Neural crest cell (in vitro differentiated cells): ENCODE measurements at regions not wholly inside any gene's neighbourhood (a gene's known extent, or its start where the extent isn't known, plus 50 kb on each side); places are given as distances from the start of the nearest gene placed in this dataset.

Experiments used
- DNase-seq: peaks from one replicate; pipeline ENCODE4 v3.0.0; 2021; ENCODE audit warnings: low read depth, mixed read lengths, low spot score
- H3K27ac Mint-ChIP-seq: one replicate; pipeline ENCODE4 v1.8.0; 2021; ENCODE audit warnings: mild to moderate bottlenecking, mixed read lengths; ENCODE audit not compliant: unreplicated experiment
- H3K27me3 Mint-ChIP-seq: 2 replicates; pipeline ENCODE4 v1.8.0; 2021; ENCODE audit warnings: low read depth, mild to moderate bottlenecking, mixed read lengths
- H3K36me3 Mint-ChIP-seq: 2 replicates; pipeline ENCODE4 v1.8.0; 2021; ENCODE audit warnings: low read depth, mild to moderate bottlenecking, mixed read lengths
- H3K4me1 Mint-ChIP-seq: 2 replicates; pipeline ENCODE4 v1.8.0; 2021; ENCODE audit warnings: mixed read lengths
- H3K4me3 Mint-ChIP-seq: one replicate; pipeline ENCODE4 v1.8.0; 2021; ENCODE audit warnings: mild to moderate bottlenecking, mixed read lengths
- H3K9me3 Mint-ChIP-seq: 2 replicates; pipeline ENCODE4 v1.8.0; 2021; ENCODE audit warnings: mixed read lengths
- TF ChIP-seq, protein P1 (sequence below): fragments of 200-600 bp; sonication (generic); conservative IDR thresholded peaks from 2 replicates; pipeline ENCODE4 v1.5.0; 2021; ENCODE audit warnings: antibody characterized with exemption, mild to moderate bottlenecking

DNA sequence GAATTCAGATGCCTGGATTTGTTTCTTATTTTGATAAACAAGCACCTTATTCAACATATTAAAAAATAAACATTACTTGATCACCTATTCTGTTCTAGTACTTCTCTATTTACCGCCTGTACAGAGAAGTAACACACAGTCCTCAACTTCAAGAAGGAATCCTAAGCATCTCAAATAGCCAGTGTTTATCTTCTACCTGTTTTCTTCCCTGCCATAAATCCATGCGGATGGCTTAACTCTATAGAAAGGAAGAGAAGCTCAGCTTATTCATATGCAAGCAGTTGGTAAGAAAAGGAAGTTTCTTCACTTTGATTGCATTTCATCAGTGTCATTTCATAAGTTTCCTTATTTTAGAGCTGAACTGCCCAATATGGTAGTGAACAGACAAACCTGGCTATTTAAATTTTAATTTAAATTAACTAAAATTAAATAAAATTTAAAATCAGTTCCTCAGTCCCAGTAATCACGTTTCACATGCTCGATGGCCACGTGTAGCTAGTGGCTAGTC lies 210.0 kb upstream of the PEX5L start:
- TF ChIP-seq, protein P1, sequence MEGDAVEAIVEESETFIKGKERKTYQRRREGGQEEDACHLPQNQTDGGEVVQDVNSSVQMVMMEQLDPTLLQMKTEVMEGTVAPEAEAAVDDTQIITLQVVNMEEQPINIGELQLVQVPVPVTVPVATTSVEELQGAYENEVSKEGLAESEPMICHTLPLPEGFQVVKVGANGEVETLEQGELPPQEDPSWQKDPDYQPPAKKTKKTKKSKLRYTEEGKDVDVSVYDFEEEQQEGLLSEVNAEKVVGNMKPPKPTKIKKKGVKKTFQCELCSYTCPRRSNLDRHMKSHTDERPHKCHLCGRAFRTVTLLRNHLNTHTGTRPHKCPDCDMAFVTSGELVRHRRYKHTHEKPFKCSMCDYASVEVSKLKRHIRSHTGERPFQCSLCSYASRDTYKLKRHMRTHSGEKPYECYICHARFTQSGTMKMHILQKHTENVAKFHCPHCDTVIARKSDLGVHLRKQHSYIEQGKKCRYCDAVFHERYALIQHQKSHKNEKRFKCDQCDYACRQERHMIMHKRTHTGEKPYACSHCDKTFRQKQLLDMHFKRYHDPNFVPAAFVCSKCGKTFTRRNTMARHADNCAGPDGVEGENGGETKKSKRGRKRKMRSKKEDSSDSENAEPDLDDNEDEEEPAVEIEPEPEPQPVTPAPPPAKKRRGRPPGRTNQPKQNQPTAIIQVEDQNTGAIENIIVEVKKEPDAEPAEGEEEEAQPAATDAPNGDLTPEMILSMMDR, result no peak
- H3K4me1 Mint-ChIP-seq, result no peaks in the 10 kb centered on the region

DNA sequence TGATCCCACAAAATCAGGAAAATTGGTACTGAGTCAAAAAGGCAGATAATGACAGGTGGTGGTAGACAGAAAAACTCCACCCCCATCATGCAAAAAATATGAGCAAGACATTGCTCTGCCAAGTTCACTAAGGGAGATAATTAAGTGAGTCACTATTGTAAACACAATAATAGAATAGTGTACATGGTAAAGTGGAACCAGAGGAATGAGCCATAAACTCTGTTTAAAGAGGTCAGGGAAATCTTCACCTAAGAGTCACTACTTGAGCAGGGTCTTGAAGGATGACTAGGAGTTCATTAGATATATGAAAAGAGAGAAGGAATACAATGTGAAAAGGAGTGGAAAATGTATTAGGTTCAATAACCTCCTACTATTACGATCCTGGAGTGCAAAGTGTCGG lies 213.4 kb upstream of the PEX5L start:
- Mint-ChIP-seq H3K4me3 (no peak overlapping the region), H3K9me3 (peaks cover 2% of the 10 kb centered on the region), H3K27me3 (no peaks in the 10 kb centered on the region), H3K27ac (no peak overlapping the region), H3K4me1 (no peaks in the 10 kb centered on the region), H3K36me3 (no peaks in the 10 kb centered on the region)
- TF ChIP-seq, protein P1, result no peak
- DNase-seq, result no peak

More for the DNA sequence above, 210.0 kb upstream of the PEX5L start:
- no peaks in the 10 kb centered on the region for H3K27me3 Mint-ChIP-seq
- peaks cover 8% of the 10 kb centered on the region for H3K9me3 Mint-ChIP-seq
- H3K27ac Mint-ChIP-seq, result no peak overlapping the region
- H3K4me3 Mint-ChIP-seq, result no peak overlapping the region
- H3K36me3 Mint-ChIP-seq, result no peaks in the 10 kb centered on the region
- DNase-seq, result no peak

DNA sequence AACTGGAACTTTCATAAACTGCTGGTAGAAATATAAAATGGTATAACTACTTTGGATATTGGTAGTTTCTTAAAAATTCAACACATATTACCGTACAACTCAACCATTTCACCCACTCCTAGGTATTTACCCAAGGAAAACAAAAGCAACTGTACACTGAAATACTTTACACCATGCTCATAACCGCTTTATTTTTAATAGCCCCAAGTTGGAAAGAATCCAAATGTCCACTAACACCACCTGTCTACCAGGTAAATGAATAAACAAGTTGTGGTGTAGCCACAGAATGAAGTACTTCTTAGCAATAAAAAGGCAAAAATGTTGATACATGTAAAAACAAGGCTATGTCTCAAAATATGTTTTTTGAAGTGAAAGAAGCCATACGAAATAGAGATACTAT lies 215.9 kb upstream of the PEX5L start:
- no peak for DNase-seq
- TF ChIP-seq, protein P1, result no peak
- peaks cover 3% of the 10 kb centered on the region for H3K36me3 Mint-ChIP-seq
- H3K4me1 Mint-ChIP-seq, result no peaks in the 10 kb centered on the region
- no peak overlapping the region for H3K27ac Mint-ChIP-seq
- H3K9me3 Mint-ChIP-seq, result peaks cover 5% of the 10 kb centered on the region
- H3K27me3 Mint-ChIP-seq, result no peaks in the 10 kb centered on the region
- no peak overlapping the region for H3K4me3 Mint-ChIP-seq

DNA sequence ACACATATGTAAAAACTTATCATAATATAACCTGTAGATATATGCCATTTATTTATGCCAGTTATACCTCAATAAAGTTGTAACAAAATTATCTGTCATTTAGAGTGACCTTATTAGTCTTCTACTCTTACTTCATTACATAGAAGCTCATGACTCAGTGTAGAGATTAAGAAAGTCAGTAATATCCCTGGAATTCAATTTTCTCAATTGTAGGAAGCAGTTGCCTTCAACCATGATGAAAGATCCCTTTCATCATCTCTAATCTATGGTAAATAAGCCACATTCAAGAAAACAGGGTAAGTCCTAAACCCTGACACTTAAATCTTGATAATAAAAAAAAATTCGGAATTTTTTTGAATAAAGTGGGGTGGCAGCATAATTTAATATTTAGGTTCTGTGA lies 216.5 kb upstream of the PEX5L start:
- Mint-ChIP-seq H3K27me3 (peaks cover 1% of the 10 kb centered on the region), H3K36me3 (peaks cover 3% of the 10 kb centered on the region), H3K4me1 (no peaks in the 10 kb centered on the region), H3K4me3 (no peak overlapping the region), H3K9me3 (peaks cover 9% of the 10 kb centered on the region), H3K27ac (no peak overlapping the region)
- no peak for DNase-seq
- TF ChIP-seq, protein P1, result no peak

DNA sequence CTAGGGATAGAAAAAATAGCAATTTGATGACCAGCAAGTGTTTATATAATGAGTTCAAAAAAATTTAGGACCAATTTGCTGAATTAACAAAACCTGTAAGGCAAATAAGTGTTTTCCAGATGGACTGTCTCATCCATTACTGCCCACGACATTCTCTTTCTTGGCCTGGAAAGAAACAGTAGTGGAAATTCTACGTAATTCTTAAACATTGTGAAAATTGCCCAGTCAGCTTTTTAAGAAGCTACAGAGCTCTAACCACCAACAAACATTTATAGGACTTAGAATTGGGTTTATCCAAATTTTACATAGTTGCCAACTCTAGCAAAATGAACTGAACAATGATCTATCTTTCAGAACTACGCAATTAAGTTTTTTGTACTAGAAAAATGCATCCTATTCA lies 227.7 kb upstream of the PEX5L start:
- TF ChIP-seq, protein P1, result no peak
- H3K9me3 Mint-ChIP-seq, result peaks cover 15% of the 10 kb centered on the region
- no peaks in the 10 kb centered on the region for H3K27me3 Mint-ChIP-seq
- H3K4me3 Mint-ChIP-seq, result no peak overlapping the region
- no peak overlapping the region for H3K27ac Mint-ChIP-seq
- H3K4me1 Mint-ChIP-seq, result no peaks in the 10 kb centered on the region
- no peak for DNase-seq
- peaks cover 6% of the 10 kb centered on the region for H3K36me3 Mint-ChIP-seq

DNA sequence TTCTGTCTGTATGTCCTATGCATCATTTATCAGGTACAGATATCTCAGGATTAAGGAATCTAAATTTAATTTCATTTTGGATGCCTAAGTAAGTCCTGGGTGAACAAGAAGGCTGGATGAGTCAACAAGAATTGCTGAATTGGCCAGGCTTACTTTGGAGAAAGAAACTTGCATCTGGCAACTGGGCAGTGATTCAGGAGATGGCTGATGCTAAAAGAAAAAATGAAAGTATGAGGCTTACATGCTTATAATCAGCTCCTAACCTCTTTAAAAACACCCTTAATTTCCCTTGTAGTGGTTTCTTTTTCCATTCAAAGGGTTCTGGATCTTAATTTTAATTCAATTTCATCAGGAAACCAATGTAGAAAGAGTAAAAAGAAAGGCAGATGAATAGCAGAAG lies 228.8 kb upstream of the PEX5L start:
- Mint-ChIP-seq H3K4me3 (no peak overlapping the region), H3K4me1 (no peaks in the 10 kb centered on the region), H3K27ac (no peak overlapping the region), H3K9me3 (peaks cover 15% of the 10 kb centered on the region), H3K36me3 (peaks cover 4% of the 10 kb centered on the region), H3K27me3 (no peaks in the 10 kb centered on the region)
- TF ChIP-seq, protein P1, result no peak
- no peak for DNase-seq
